ENCODE measurements at regions not wholly inside any gene's neighbourhood (a gene's known extent, or its start where the extent isn't known, plus 50 kb on each side); places are given as distances from the start of the nearest gene placed in this dataset.
"Not testable (repeated sequence)": the region's sequence is repeated elsewhere in the genome, so short reads cannot be mapped to it uniquely, and the experiment has no call there.

- TF ChIP-seq CTCF (IDR thresholded peaks at IDR 0.05; ENCODE audit: low read depth, low read length, missing control alignments), result no peak
- H3K4me3 ChIP-seq (replicated peaks; ENCODE audit: low read depth, low read length), result no peak overlapping the region
- DNase-seq (ENCODE audit: extremely low read depth, low read depth), result no peak
These were observed 183.3 kb downstream of the ZIC3 start for GRCh38 chrX:137749246-137749645.

GRCh38 chrX:137771537-137771936, 205.6 kb downstream of the ZIC3 start:
- no peak overlapping the region for H3K4me3 ChIP-seq (replicated peaks; ENCODE audit: low read depth, low read length)
- no peak for DNase-seq (ENCODE audit: extremely low read depth, low read depth)
- TF ChIP-seq CTCF (IDR thresholded peaks at IDR 0.05; ENCODE audit: low read depth, low read length, missing control alignments), result no peak

DNA sequence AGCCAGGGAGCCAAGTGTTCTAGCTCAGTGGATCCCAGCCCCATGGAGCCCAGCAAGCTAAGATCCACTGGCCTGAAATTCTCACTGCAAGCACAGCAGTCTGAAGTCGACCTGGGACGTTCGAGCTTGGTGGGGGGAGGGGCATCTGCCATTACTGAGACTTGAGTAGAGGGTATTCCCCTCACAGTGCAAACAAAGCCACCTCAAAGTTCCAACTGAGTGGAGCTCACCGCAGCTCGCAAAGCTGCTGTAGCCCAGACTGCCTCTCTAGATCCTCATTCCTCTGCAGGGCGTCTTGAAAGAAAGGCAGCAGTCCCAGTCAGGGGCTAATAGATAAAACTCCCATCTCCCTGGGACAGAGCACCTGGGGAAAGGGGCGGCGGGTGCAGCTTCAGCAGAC, 226.3 kb downstream of the ZIC3 start:
- no peak for TF ChIP-seq CTCF (IDR thresholded peaks at IDR 0.05; ENCODE audit: low read depth, low read length, missing control alignments)
- no peak for DNase-seq (ENCODE audit: extremely low read depth, low read depth)
- no peak overlapping the region for H3K4me3 ChIP-seq (replicated peaks; ENCODE audit: low read depth, low read length)

DNA sequence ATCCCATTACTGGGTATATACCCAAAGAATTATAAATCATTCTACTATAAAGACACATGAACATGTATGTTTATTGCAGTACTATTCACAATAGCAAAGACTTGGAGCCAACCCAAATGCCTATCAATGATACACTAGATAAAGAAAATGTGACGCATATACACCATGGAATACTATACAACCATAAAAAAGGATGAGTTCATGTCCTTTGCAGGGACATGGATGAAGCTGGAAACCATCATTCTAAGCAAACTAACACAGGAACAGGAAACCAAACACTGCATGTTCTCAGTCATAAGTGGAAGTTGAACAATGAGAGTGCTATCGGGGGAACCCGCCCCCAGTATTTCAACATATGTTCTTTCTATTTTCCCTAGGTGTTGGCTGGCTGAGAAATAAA, 232.0 kb downstream of the ZIC3 start:
- DNase-seq (ENCODE audit: extremely low read depth, low read depth); H3K4me3 ChIP-seq (replicated peaks; ENCODE audit: low read depth, low read length): not testable (repeated sequence)

DNA sequence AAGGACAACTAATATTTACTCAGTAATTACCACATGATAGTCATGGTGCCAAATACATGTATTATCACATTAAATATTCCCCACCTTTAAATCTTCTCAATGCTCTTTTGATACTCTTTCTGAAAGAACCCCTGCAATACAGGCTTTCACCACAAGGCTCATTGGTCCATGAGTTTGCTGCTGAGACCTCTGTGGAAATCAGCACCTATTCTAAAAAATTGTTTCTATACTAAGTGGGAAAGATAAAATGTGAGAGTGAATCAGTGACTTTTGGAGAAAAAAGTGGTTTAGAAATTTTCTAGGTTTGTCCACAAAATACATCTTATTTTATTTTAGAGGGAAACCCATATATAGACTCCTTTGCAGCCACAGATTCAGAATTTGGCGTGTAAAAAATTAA, 257.3 kb downstream of the ZIC3 start:
- no peak overlapping the region for H3K4me3 ChIP-seq (replicated peaks; ENCODE audit: low read depth, low read length)
- DNase-seq (ENCODE audit: extremely low read depth, low read depth), result no peak
- TF ChIP-seq CTCF (IDR thresholded peaks at IDR 0.05; ENCODE audit: low read depth, low read length, missing control alignments), result no peak

GRCh38 chrX:137847376-137847775, 281.4 kb downstream of the ZIC3 start:
- TF ChIP-seq CTCF (IDR thresholded peaks at IDR 0.05; ENCODE audit: low read depth, low read length, missing control alignments), result no peak
- H3K4me3 ChIP-seq (replicated peaks; ENCODE audit: low read depth, low read length), result no peak overlapping the region
- DNase-seq (ENCODE audit: extremely low read depth, low read depth), result no peak

DNA sequence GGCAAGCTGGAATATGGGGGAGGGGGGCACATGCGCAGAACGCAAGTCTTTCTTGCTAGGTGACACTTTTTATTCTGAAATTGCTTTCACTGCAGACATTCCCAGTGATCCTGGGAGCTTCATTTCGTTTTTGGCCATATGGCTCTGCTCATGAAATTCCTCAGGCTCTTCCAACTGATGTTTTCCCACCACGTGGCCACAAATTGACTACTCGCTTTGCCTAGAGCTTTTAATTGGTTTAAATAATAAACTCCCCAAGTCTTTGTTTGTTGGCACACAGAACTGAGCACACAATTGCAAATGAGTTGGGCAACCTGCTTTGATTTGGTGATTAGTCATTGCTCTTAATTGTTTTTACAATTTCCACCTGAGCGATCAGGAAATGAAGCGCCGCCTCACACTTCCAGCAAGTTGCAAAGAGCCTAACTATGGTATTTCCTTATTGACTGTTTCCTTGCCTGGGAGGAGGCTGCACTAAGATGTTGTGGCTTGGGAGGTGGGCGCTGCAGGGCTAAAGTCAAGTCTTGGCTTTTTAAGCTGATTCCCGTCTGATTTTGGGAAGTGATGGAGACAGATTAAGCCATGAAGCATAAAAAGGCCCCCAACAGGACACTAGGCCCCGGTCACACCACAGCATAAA, 282.5 kb downstream of the ZIC3 start:
- no peak for TF ChIP-seq CTCF (IDR thresholded peaks at IDR 0.05; ENCODE audit: low read depth, low read length, missing control alignments)
- no peak for DNase-seq (ENCODE audit: extremely low read depth, low read depth)
- H3K4me3 ChIP-seq (replicated peaks; ENCODE audit: low read depth, low read length), result no peak overlapping the region

Data from HFF-Myc (cell line).